Right ventricle myocardium inferior (tissue), 1 donor: ENCODE measurements at regions not wholly inside any gene's neighbourhood (a gene's known extent, or its start where the extent isn't known, plus 50 kb on each side); places are given as distances from the start of the nearest gene placed in this dataset.

ENCODE experiments used
- ATAC-seq: fragments of 200-7000 bp; cut with Tn5 transposase; one replicate; pipeline ENCODE4 v1.9.1; 2020; ENCODE audit warnings: mild to moderate bottlenecking, moderate library complexity
- DNase-seq: peaks from one replicate; pipeline ENCODE4 v3.0.0; 2021; ENCODE audit errors: missing footprints
- intact Hi-C: fragments of 100-400 bp; cut with DNase I; formaldehyde crosslinking; loops from one replicate; pipeline ENCODE4 v1.11.0; 2022
- donor health status: DM: no; HTN: yes; CAD: no; lungs with severe emphysema.

DNA sequence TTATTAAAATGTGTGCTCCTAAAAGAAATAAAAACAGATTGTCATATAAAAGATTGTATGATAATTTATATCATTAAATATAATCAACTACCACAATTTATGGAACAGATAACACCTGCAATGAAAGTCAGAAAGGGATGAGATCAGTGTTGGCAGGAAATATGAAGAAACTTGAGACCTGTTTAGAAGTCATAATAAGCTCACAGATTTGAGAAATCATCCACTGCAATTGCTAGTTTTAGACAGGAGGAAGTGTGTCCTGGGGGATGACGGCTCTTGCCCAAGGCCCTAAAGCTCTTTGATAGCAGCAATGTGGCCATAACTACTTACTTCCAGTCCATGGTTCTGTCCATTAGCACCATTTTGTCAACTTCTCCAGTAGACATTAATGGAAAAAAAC lies 122.8 kb upstream of the SOX5 start:
- no peak for ATAC-seq
- intact Hi-C loops, result no loop called here
- no peak for DNase-seq

DNA sequence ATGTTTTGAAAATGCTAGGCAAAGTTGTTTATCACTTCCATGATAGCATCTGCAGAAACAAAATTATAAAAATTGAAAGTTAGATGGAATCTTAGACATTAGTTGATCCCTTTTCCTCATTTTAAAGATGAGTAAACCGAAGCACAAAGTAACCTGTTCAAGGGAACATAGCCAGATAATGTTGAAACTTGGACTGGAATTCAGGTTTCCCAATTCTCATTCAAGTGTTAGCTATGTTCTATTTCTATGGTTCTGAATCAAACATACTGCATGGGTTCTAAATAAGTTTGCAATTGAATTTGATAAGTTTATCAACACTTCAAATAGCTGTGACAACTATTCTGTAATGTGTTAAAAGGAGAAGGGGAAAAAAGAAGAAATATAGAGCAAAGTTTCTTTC lies 122.4 kb upstream of the SOX5 start:
- intact Hi-C loops, result no loop called here
- DNase-seq (no peak), ATAC-seq (no peak)

DNA sequence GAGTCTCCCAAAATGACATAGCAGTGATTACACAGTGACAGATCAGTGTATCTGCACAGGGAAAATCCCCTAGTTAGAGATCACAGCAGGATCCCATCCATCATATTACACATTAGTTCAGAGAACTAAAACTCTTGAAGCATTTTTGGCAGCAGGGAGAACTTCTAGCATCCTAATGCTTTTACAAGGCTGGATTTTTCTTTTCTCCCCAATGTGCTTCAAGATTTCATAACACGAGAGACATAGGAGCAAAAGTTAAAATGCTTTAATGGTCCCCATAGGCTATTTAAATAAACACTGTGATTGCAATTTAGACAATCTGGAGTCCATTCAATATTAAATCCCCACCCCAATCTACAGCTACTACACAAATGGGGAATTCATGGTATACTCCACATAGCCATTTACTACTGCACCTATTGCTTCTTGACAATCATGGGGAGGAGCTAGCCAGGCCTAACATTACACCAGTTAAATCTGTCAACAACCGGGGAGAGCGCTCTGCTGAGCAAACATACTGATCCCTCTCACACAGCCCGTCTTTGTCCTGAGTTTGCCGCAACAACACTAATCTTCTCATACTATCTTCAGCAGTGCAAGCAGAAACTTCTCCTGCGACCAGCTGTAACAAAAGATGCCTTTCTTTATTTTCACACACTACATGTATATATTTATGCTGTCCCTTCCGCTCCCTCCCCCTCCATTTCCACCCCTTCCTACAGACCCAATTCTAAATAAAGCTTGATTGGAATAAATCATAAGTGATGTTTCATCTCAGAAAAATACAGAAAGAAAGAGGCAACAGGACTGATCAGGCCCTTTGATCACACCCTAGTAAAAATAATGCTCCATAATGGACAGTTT lies 120.3 kb upstream of the SOX5 start:
- intact Hi-C loops, result no loop called here
- ATAC-seq, result peak; percentile 67
- no peak for DNase-seq

DNA sequence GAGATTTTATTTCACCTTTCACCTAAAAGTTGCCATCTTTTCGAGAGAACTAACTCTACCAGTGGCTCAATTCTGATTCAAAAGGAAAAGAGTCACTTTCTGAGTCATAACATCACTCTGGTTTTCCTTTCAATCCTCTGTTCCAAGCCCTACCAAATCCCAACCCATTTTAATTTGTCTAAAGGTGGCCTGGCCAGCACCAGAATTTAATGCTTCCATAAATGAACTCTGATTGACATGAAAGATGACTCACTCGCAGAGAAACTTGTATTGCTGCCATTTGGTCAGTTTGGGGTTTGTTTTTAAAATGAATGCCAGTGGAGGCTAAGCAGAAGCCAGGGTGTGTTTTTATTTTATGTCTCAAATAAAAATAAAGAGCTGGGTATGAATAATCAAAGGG lies 117.4 kb upstream of the SOX5 start:
- DNase-seq, result no peak
- ATAC-seq, result no peak

DNA sequence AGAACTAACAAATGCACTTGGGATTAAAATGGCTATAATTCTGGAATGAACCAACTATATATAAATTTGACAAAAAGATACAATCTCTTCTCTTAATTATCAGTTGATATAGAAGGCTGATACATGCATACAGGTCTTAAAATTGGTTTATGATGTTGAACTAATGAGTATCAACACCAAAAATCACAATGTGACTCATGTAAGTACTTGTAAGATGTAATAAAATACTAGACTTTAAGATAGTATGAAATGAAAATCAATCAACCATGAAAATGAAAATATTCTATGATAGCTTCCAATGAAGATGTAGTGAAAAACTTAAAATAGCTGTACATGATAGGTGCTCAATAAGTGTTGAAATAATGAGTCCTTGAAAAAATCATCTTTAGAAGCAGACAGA lies 116.6 kb upstream of the SOX5 start:
- intact Hi-C loops, result no loop called here
- no peak for ATAC-seq
- DNase-seq, result no peak

More for the DNA sequence above, 117.4 kb upstream of the SOX5 start:
- intact Hi-C loops, result no loop called here

DNA sequence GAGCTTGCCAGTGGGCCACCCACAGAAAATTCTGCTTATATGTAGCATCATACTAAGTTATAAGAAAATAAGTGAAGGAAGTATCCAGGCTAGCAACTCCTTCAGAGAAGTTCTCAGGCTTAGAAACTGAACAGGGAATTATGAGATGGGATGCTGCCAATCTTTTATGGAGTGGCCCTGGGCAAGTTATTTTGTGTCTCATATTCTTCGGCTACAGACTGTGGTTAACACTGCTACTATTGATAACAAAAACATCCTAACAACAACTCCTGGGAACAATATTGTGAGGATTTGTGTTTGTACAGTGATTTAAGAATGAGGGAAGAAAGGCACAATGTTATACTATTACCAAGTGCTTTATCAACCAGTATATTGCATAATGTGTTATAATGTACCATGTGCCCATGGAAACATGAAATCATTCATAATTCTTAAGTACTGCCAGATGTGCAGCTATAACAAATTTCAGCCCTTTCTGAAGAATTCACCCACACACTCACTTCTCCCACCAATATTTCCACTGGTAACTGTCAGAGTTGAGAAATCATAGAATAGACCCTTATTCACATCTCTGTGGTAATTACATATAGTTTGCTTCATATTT lies 113.3 kb upstream of the SOX5 start:
- intact Hi-C loops, result no loop called here
- peak; percentile 65 for ATAC-seq
- DNase-seq, result no peak

DNA sequence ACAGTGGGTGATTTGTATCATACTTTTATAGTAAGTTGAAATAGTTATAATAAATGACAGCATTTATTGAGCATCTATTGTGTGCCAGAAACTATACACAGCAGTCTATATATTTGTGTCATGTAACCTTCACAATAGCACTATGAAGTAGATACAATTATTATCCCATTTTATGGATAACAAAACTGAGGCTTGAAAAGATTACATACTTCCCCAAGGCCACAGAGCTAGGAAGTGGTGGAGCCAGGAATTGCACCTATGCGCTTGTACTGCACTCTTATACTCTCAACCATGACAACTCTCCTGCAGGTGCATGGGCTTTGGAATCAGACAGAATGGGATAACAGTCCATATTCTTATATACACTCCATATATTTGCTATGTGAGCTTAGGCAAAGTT lies 110.6 kb upstream of the SOX5 start:
- no peak for ATAC-seq
- intact Hi-C loops, result no loop called here
- no peak for DNase-seq

DNA sequence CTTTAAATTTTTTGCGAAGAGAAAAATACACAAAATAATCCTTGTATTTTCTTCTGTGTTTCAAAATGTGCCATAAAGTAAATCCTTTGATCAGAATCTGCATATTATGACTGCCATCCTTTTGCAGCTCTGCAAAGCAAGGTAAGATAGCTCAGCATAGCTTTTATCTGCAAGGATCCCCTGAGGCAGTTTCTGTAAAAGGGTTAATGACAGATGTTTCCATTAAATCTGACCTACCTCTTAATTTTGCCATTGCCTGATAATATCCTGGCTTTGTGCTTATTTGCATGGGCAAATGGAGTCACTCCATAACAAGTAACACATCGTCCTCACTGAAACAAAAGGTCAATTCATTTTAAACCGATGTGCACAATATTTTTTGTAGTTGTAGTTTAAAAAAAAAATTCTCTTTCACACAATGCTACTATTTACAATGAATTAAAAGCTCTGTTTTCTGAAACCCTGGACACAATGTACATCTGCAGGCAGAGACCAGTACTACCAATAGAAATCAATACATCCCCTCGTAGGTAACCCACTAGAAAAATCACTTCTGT lies 108.5 kb upstream of the SOX5 start:
- ATAC-seq, result no peak
- intact Hi-C loops, result no loop called here
- DNase-seq, result no peak

DNA sequence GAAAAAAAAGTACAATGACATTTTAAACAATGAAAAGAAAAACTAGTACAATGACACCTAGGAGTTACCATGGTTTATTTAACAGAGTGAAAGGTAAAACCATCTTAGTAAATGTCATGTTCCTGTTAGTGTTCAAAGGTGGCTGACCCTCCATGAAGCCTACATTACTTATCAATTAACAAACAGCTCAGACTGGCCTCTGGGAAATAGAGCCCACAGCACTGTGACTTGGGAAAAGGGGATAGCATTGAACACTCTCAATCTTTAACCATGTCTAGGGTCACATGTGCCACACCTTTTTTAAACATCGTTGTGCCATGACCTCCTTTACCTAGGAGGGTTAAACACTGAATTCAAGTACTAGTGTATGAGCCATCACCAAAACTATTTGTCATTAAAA lies 106.3 kb upstream of the SOX5 start:
- no peak for DNase-seq
- ATAC-seq, result no peak
- intact Hi-C loops, result no loop called here

DNA sequence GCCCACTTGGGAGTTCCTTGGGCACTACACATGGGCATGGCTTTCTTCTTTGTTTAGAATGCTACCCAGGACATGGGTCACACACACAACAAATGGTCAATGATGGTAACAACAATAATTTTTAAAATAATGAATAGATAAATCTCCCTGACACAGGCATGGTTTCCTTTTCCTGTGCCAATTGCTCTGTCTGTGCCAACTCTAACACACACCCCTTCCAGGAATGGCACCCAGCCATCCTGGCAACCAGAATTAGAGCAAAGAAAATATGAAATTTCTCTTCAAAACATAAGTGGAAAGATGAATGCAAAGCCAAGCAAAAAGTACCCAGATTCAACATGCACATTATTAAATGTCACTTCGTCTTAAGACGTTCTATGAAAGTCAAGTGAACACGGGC lies 104.9 kb upstream of the SOX5 start:
- ATAC-seq (no peak), DNase-seq (no peak)
- intact Hi-C loops, result no loop called here

DNA sequence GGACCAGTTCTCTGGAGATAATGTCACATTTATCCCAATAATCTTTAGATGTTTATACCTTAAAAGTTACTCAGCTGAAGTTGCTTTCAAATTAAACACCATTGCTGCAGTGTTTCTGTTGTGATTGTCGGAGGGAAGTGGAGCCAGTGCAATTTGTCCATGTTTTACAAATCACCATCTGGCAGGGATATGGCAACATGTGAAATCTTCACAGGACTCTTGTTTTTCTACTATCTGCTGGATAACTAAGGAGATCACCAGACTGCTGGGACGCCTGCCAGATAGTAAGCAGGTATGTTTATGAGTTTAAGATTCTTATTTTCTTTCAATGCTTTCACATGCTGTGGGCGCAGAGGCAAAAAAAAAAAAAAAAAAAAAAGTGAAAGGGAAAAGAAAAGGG lies 100.3 kb upstream of the SOX5 start:
- DNase-seq, result no peak
- intact Hi-C loops, result no loop called here
- no peak for ATAC-seq

DNA sequence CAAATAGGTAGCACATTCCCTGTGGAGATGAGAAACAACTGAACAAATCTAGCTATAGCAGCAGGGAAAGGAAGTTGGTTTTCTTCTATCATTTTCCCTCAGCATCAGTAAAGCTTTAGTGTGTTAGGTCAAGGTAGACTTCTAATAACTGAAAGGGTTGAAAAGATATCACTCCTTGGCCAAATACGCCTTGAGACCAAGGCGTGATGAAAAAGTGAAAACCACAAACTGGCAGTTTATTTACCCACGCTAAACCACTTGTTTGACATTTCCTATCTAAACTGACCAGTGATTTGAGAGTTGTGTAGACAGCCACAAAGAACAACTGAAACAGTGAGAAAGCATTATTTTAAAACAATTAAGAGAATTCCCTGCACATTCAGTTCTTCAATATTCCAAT lies 99.6 kb upstream of the SOX5 start:
- intact Hi-C loops, result no loop called here
- DNase-seq (no peak), ATAC-seq (no peak)

DNA sequence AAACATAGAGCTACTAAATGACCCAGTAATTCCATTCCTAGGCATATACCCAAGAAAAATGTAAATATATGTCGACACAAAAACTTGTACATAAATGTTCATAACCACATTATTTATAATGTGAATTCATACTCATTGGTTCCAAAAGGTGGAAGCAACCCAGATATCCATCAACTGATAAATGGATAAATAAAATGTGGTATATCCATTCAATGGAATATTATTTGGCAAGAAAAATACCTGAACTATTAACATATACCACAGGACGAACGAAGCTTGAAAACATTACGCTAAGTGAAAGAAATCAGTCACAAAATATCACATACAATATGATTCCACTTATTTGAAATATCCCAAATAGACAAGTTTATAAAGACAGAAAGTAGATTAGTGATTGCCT lies 99.0 kb upstream of the SOX5 start:
- DNase-seq (no peak), ATAC-seq (no peak)
- intact Hi-C loops, result no loop called here

DNA sequence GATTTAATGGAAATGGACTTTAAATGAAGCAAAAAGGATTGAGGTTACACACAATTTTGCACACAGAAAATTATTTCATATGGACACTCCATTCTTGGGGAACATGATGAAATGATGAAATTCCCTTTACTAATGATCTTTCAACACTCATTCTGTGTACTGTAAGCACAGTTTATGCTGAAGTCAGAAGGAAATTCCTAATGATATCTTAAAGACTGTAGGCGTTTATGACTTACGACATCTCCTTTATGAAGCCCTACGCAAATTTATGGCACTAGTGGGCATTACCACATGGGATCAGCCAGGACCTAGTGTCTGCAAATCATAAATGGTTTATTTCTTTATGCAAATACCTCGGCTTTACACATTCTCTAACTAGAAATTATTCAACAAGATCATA lies 97.9 kb upstream of the SOX5 start:
- intact Hi-C loops, result no loop called here
- no peak for ATAC-seq
- no peak for DNase-seq

DNA sequence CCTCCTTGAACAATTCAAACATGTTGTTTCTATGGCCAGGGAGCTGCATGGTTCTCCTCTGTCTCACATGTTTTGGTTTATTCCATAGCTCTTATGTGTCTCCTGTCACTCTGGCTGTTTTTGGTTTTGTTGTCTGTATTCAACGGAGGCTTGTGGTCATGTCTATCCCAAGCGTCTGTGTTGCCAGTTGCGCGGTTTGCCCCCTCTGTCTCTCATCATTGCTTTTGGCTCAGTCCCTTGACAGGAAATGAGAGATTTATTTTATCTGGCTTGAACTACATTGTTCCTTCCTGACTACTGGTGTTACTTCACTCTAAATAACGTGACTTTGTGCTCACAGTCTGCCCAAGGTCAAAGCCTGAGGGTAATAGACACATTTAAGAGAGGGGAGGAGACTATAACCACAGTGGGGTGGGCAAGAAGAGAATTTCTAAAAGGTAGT lies 96.4 kb upstream of the SOX5 start:
- intact Hi-C loops, result no loop called here
- ATAC-seq (peak; percentile 56), DNase-seq (no peak)

DNA sequence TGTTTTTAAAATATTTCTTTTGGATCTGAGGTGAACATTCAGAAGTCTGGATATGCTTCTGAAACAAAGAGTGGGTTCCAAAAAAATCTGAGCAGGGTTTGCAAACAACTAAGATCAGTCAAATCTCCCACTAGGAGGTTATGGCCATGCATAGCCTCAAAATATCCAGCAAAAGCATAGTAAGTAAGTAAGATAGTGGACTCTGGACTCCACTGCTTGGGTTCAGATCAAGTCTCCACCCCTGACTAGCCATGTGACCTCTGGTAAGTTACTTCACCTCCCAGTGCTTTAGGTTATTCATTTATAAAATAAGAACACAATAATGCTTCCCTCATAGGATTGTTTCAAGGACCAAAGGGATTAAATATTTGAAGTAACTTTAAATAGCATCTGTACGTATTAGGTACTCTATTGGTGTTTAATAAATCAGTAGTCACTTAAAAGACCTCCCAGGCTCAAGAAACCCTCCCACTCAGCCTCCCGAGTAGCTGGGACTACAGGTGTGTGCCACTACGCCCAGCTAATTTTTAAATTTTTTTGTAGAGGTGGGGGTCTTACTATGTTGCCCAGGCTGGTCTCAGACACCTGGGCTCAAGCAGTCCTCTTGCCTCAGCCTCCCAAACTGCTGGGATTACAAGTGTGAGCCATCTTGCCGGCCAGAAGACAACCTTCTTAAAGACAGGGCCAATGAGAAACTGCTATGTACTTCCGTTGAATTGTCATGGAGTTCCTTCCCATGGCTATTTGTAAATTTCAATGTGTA lies 95.7 kb upstream of the SOX5 start:
- ATAC-seq (no peak), DNase-seq (no peak)
- intact Hi-C loops, result no loop called here

DNA sequence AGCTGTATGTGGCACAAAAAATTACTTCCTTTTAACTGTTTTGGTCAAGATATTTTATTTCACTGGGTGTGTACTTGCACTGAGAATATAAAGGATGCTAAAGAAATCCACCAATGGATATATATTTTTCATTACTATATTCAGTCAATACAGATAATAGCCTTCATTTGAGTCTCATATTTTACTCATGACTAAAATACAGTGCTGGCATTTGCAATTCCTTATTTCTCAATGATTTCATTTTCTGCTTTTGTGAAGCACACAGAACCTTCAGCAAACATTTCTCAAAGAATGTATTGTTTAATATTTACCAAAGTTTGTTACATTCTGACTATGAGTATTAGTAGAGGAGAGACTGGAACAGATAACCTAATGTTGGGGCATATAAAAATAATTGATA lies 93.2 kb upstream of the SOX5 start:
- no peak for DNase-seq
- no peak for ATAC-seq
- intact Hi-C loops, result no loop called here

DNA sequence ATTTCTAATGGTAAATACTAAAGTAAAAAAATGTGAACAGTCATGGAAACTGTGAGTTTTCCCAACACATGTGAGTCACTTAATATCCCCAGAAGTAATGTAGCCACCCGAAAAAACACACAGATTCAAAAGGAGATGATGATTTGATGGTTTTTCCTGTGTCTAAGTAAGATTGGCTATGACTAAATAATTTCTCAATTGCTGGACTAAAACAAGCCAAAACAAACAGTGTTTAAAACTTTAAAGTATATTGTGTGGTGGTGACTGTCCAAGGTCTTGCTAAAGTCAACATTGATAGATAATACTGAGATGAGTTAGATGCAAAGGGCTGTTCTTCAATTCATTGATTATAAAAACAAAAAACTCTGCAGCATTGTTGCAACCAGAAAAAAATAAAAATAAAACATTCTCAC lies 89.6 kb upstream of the SOX5 start:
- DNase-seq (no peak), ATAC-seq (no peak)
- intact Hi-C loops, result no loop called here

DNA sequence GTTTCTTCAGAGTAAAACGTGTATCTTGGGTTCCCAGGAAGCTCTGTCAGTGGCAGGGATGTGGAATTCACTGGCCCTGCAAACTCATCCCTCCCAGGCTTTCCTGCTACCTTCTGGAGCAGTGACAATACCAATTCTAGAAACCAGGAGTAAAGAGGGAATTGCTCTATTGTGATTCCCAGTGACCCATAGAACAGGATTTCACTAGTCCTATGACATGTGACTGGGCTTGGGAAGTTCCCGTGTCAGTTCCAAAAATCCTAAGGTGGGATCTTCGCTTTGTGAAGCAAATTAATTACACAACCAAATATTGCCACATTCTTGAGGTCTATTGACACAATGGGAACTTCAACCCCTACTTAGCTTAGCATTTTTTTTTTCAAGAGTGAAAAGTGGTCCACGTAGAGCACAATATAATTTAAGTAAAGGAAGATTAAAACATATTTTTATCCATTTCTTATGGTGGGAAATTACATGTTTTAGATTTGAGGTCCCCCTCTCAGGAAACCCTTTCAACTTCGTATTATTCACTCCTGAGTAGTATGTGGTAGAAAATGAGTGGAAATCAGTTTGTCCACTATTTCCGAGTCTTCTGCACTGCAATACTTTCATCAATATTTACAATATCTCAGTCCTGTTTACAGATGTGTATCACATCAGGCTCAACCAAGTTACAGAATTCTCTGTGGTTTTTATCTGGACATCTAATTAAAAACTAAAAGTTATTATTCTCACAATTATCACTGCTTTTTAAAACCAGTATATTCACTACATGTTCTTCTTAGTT lies 88.9 kb upstream of the SOX5 start:
- DNase-seq (no peak), ATAC-seq (no peak)
- intact Hi-C loops, result no loop called here
